ENCODE measurements at regions not wholly inside any gene's neighbourhood (a gene's known extent, or its start where the extent isn't known, plus 50 kb on each side); places are given as distances from the start of the nearest gene placed in this dataset.

DNA sequence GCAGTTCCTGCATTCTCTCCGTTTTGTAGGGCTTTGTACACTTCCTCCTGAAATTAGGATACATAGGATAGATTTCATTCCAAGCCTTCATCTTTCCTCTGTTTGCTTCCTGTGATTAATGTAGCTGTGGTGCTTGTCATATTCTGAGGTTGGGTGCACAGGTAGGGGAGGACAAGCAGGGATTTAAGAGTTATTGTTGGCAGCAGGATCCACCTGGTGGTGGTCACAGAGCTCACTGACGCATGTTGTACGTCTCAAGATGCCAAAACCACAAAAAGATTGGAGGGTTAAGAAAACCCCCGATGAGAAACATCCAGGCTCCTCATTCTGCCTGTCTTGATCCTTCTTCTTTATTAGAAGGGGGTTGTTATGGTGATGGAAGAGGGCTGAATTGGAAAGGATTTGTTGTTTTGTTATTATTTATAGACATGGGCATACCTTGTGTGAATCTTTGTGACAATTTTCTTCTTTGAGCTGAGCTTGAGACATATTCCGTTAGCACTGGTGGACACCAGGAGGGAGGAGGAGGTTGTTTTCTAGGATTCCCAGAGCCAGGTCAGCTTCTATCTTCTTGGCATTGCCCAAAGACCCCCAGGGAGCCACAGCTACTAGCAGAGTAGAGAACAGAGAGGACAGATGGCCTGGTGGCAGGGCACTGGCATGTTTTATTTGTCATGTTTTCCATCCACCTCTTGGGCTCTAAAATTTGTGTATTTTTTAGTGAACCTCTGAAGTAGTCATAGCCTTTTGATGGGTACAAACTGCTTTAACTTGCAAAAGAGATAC is 57.7 kb upstream of the LARS2 start:
- TF ChIP-seq, protein P1, sequence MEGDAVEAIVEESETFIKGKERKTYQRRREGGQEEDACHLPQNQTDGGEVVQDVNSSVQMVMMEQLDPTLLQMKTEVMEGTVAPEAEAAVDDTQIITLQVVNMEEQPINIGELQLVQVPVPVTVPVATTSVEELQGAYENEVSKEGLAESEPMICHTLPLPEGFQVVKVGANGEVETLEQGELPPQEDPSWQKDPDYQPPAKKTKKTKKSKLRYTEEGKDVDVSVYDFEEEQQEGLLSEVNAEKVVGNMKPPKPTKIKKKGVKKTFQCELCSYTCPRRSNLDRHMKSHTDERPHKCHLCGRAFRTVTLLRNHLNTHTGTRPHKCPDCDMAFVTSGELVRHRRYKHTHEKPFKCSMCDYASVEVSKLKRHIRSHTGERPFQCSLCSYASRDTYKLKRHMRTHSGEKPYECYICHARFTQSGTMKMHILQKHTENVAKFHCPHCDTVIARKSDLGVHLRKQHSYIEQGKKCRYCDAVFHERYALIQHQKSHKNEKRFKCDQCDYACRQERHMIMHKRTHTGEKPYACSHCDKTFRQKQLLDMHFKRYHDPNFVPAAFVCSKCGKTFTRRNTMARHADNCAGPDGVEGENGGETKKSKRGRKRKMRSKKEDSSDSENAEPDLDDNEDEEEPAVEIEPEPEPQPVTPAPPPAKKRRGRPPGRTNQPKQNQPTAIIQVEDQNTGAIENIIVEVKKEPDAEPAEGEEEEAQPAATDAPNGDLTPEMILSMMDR (tag by site-specific recombination; IDR thresholded peaks at IDR 0.05) = no peak
- TF ChIP-seq ZNF791 (tag by site-specific recombination; IDR thresholded peaks at IDR 0.05) (no peak), ZNF48 (tag by site-specific recombination; IDR thresholded peaks at IDR 0.05) (no peak), ZNF776 (tag by site-specific recombination; IDR thresholded peaks at IDR 0.05; ENCODE audit: borderline replicate concordance) (no peak), REST (tag by site-specific recombination; IDR thresholded peaks at IDR 0.05) (no peak), ZNF155 (tag by site-specific recombination; IDR thresholded peaks at IDR 0.05) (no peak), ZBTB8A (tag by site-specific recombination; IDR thresholded peaks at IDR 0.05) (no peak)
- TF ChIP-seq, protein P2, sequence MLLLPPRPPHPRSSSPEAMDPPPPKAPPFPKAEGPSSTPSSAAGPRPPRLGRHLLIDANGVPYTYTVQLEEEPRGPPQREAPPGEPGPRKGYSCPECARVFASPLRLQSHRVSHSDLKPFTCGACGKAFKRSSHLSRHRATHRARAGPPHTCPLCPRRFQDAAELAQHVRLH (tag by site-specific recombination; IDR thresholded peaks at IDR 0.05) = no peak
